ENCODE measurements at regions not wholly inside any gene's neighbourhood (a gene's known extent, or its start where the extent isn't known, plus 50 kb on each side); places are given as distances from the start of the nearest gene placed in this dataset.

- no peak overlapping the region for H3K27ac ChIP-seq
- intact Hi-C loops (cut with DNase I): no loop called here
These were observed 100.7 kb downstream of the VCPKMT start for GRCh38 chr14:50015716-50016115.

GRCh38 chr14:50018201-50018932 lies 98.0 kb downstream of the VCPKMT start:
- TF ChIP-seq CTCF (IDR thresholded peaks at IDR 0.05) (no peak), POLR2A (IDR thresholded peaks at IDR 0.05) (no peak)
- Histone ChIP-seq H3K36me3 (no peaks in the 10 kb centered on the region), H3K27me3 (no peaks in the 10 kb centered on the region), H3K4me3 (replicated peaks in 1 of 3) (no peak overlapping the region), H3K4me1 (peaks cover 0 to 12% of the 10 kb centered on the region in 2 donors), H3K9me3 (no peaks in the 10 kb centered on the region), H3K27ac (no peak overlapping the region)
- intact Hi-C loops (cut with DNase I): no loop called here
- DNase-seq: no peak
- WGBS, 2 donors: 66 to 67% methylated on average over 10 of the region's 10 CpGs

More at GRCh38 chr14:50015716-50016115, 100.7 kb downstream of the VCPKMT start:
- Histone ChIP-seq H3K4me3 (replicated peaks in 1 of 3) (no peak overlapping the region), H3K4me1 (peaks cover 0 to 12% of the 10 kb centered on the region in 2 donors), H3K27me3 (no peaks in the 10 kb centered on the region), H3K9me3 (no peaks in the 10 kb centered on the region), H3K36me3 (no peaks in the 10 kb centered on the region)
- TF ChIP-seq POLR2A (IDR thresholded peaks at IDR 0.05) (no peak), CTCF (IDR thresholded peaks at IDR 0.05) (no peak)
- 84 to 96% methylated on average over 3 of the region's 3 CpGs for WGBS, 2 donors
- DNase-seq: no peak

- 68 to 69% methylated on average over 2 of the region's 2 CpGs for WGBS, 2 donors
- H3K4me1 ChIP-seq: peaks cover 0 to 12% of the 10 kb centered on the region in 2 donors
- intact Hi-C loops (cut with DNase I): no loop called here
- H3K27ac ChIP-seq: no peak overlapping the region
- H3K4me3 ChIP-seq (replicated peaks in 1 of 3): no peak overlapping the region
- H3K9me3 ChIP-seq: no peaks in the 10 kb centered on the region
- no peaks in the 10 kb centered on the region for H3K36me3 ChIP-seq
- no peaks in the 10 kb centered on the region for H3K27me3 ChIP-seq
- no peak for DNase-seq
- TF ChIP-seq CTCF (IDR thresholded peaks at IDR 0.05): no peak
- no peak for TF ChIP-seq POLR2A (IDR thresholded peaks at IDR 0.05)
These were observed 97.5 kb downstream of the VCPKMT start for GRCh38 chr14:50018933-50019210.

GRCh38 chr14:50020184-50020583 lies 96.2 kb downstream of the VCPKMT start:
- Histone ChIP-seq H3K36me3 (no peaks in the 10 kb centered on the region), H3K27ac (no peak overlapping the region), H3K9me3 (no peaks in the 10 kb centered on the region), H3K4me3 (replicated peaks in 1 of 3) (no peak overlapping the region), H3K4me1 (peaks cover 0 to 12% of the 10 kb centered on the region in 2 donors), H3K27me3 (no peaks in the 10 kb centered on the region)
- DNase-seq: no peak
- no peak for TF ChIP-seq CTCF (IDR thresholded peaks at IDR 0.05)
- TF ChIP-seq POLR2A (IDR thresholded peaks at IDR 0.05): no peak
- intact Hi-C loops (cut with DNase I): no loop called here

- DNase-seq: no peak
- TF ChIP-seq CTCF (IDR thresholded peaks at IDR 0.05): no peak
- TF ChIP-seq POLR2A (IDR thresholded peaks at IDR 0.05): no peak
- intact Hi-C loops (cut with DNase I): no loop called here
- no peak overlapping the region for H3K27ac ChIP-seq
- H3K4me1 ChIP-seq: peaks cover 0 to 12% of the 10 kb centered on the region in 2 donors
- H3K36me3 ChIP-seq: no peaks in the 10 kb centered on the region
- no peaks in the 10 kb centered on the region for H3K27me3 ChIP-seq
- no peak overlapping the region for H3K4me3 ChIP-seq (replicated peaks in 1 of 3)
- H3K9me3 ChIP-seq: no peaks in the 10 kb centered on the region
These were observed 95.6 kb downstream of the VCPKMT start for GRCh38 chr14:50020799-50021198.
